ENCODE measurements at regions not wholly inside any gene's neighbourhood (a gene's known extent, or its start where the extent isn't known, plus 50 kb on each side); places are given as distances from the start of the nearest gene placed in this dataset.

- Histone ChIP-seq H3K36me3 (ENCODE audit: low read length) (no peaks in the 10 kb centered on the region), H2AFZ (ENCODE audit: low read depth, low read length, severe bottlenecking) (no peak overlapping the region), H3K9me2 (replicated peaks; ENCODE audit: insufficient read depth, low read length) (no peaks in the 10 kb centered on the region), H3K9ac (ENCODE audit: low read length) (no peak overlapping the region), H3K27me3 (ENCODE audit: low read length) (no peaks in the 10 kb centered on the region), H3K79me2 (ENCODE audit: insufficient read depth, low read length) (no peaks in the 10 kb centered on the region), H3K27ac (ENCODE audit: low read depth, low read length) (no peak overlapping the region), H3K9me3 (ENCODE audit: insufficient read depth, low read length) (peaks cover 8% of the 10 kb centered on the region; the same call in 1 of the 2 replicates), H3K4me2 (ENCODE audit: low read depth, low read length, poor library complexity, severe bottlenecking) (no peak overlapping the region), H3K4me3 (ENCODE audit: insufficient read depth, low read length, poor library complexity, severe bottlenecking) (no peak overlapping the region), H3F3A (ENCODE audit: insufficient read depth) (no peaks in the 10 kb centered on the region), H4K20me1 (ENCODE audit: low read depth, low read length) (no peaks in the 10 kb centered on the region)
- TF ChIP-seq CTCF (IDR thresholded peaks at IDR 0.05; ENCODE audit: insufficient read depth, low read length, poor library complexity, severe bottlenecking) (no peak), EZH2phosphoT487 (conservative IDR thresholded peaks at IDR 0.05; ENCODE audit: low read length) (no peak)
Observed at GRCh38 chr22:48584170-48584569, 1243.5 kb downstream of the BRD1 start.

GRCh38 chr22:48581796-48582469 is 1245.7 kb downstream of the BRD1 start:
- H3K9me3 ChIP-seq (ENCODE audit: insufficient read depth, low read length): peaks cover 8% of the 10 kb centered on the region; the same call in 1 of the 2 replicates
- no peak overlapping the region for H3K9ac ChIP-seq (ENCODE audit: low read length)
- H3K9me2 ChIP-seq (replicated peaks; ENCODE audit: insufficient read depth, low read length): no peaks in the 10 kb centered on the region
- H3K4me2 ChIP-seq (ENCODE audit: low read depth, low read length, poor library complexity, severe bottlenecking): no peak overlapping the region
- no peak for TF ChIP-seq CTCF (IDR thresholded peaks at IDR 0.05; ENCODE audit: insufficient read depth, low read length, poor library complexity, severe bottlenecking)
- no peak for TF ChIP-seq EZH2phosphoT487 (conservative IDR thresholded peaks at IDR 0.05; ENCODE audit: low read length)
- H3K4me3 ChIP-seq (ENCODE audit: insufficient read depth, low read length, poor library complexity, severe bottlenecking): no peak overlapping the region
- H2AFZ ChIP-seq (ENCODE audit: low read depth, low read length, severe bottlenecking): no peak overlapping the region
- H3F3A ChIP-seq (ENCODE audit: insufficient read depth): no peaks in the 10 kb centered on the region
- H3K79me2 ChIP-seq (ENCODE audit: insufficient read depth, low read length): no peaks in the 10 kb centered on the region
- H3K27me3 ChIP-seq (ENCODE audit: low read length): no peaks in the 10 kb centered on the region
- no peaks in the 10 kb centered on the region for H4K20me1 ChIP-seq (ENCODE audit: low read depth, low read length)
- no peak overlapping the region for H3K27ac ChIP-seq (ENCODE audit: low read depth, low read length)
- no peaks in the 10 kb centered on the region for H3K36me3 ChIP-seq (ENCODE audit: low read length)

- H3K4me2 ChIP-seq (ENCODE audit: low read depth, low read length, poor library complexity, severe bottlenecking): no peak overlapping the region
- no peaks in the 10 kb centered on the region for H3K79me2 ChIP-seq (ENCODE audit: insufficient read depth, low read length)
- no peaks in the 10 kb centered on the region for H3K27me3 ChIP-seq (ENCODE audit: low read length)
- H2AFZ ChIP-seq (ENCODE audit: low read depth, low read length, severe bottlenecking): no peak overlapping the region
- no peaks in the 10 kb centered on the region for H3F3A ChIP-seq (ENCODE audit: insufficient read depth)
- no peak overlapping the region for H3K4me3 ChIP-seq (ENCODE audit: insufficient read depth, low read length, poor library complexity, severe bottlenecking)
- peaks cover 8% of the 10 kb centered on the region; the same call in 1 of the 2 replicates for H3K9me3 ChIP-seq (ENCODE audit: insufficient read depth, low read length)
- H3K36me3 ChIP-seq (ENCODE audit: low read length): no peaks in the 10 kb centered on the region
- H3K9me2 ChIP-seq (replicated peaks; ENCODE audit: insufficient read depth, low read length): no peaks in the 10 kb centered on the region
- H4K20me1 ChIP-seq (ENCODE audit: low read depth, low read length): no peaks in the 10 kb centered on the region
- no peak overlapping the region for H3K9ac ChIP-seq (ENCODE audit: low read length)
- H3K27ac ChIP-seq (ENCODE audit: low read depth, low read length): no peak overlapping the region
- TF ChIP-seq EZH2phosphoT487 (conservative IDR thresholded peaks at IDR 0.05; ENCODE audit: low read length) (no peak), CTCF (IDR thresholded peaks at IDR 0.05; ENCODE audit: insufficient read depth, low read length, poor library complexity, severe bottlenecking) (no peak)
Observed at GRCh38 chr22:48581205-48581766, 1246.4 kb downstream of the BRD1 start.
